ENCODE measurements at regions not wholly inside any gene's neighbourhood (a gene's known extent, or its start where the extent isn't known, plus 50 kb on each side); places are given as distances from the start of the nearest gene placed in this dataset.

DNA sequence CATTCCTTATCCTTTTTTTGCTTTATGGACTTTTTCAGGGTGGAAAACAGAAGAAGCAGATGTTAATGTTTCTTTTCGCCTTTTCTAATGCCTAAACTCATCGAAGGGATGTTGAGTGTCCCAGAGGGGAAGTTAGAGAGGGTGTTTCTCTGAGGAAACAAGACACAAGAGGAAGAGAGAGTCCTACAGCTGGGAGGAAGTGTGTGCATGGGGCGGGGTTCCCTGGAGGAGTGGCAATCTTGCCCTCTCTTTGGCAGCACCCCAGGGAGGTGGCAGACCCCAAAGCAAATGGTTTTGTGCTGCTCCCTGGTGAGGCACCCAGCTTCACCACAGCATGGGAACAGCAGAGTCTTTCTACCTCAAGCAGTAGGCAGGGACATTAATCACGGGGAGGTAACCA is 377.6 kb downstream of the RND3 start:
- Histone ChIP-seq H3K4me3 (ENCODE audit: low read depth, low read length) (no peak overlapping the region), H3K27me3 (ENCODE audit: control insufficient read depth, insufficient read depth, low read length) (no peaks in the 10 kb centered on the region), H3K36me3 (ENCODE audit: control insufficient read depth, insufficient read depth, low read length) (no peaks in the 10 kb centered on the region)
- DNase-seq (ENCODE audit: low read depth) (no peak), FAIRE-seq (no peak)
- TF ChIP-seq, protein P1, sequence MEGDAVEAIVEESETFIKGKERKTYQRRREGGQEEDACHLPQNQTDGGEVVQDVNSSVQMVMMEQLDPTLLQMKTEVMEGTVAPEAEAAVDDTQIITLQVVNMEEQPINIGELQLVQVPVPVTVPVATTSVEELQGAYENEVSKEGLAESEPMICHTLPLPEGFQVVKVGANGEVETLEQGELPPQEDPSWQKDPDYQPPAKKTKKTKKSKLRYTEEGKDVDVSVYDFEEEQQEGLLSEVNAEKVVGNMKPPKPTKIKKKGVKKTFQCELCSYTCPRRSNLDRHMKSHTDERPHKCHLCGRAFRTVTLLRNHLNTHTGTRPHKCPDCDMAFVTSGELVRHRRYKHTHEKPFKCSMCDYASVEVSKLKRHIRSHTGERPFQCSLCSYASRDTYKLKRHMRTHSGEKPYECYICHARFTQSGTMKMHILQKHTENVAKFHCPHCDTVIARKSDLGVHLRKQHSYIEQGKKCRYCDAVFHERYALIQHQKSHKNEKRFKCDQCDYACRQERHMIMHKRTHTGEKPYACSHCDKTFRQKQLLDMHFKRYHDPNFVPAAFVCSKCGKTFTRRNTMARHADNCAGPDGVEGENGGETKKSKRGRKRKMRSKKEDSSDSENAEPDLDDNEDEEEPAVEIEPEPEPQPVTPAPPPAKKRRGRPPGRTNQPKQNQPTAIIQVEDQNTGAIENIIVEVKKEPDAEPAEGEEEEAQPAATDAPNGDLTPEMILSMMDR (IDR thresholded peaks at IDR 0.05; ENCODE audit: insufficient read depth, low read length, severe bottlenecking): no peak

GRCh38 chr2:150109028-150109427 is 378.4 kb downstream of the RND3 start:
- FAIRE-seq: no peak
- no peak for DNase-seq (ENCODE audit: low read depth)
- no peaks in the 10 kb centered on the region for H3K36me3 ChIP-seq (ENCODE audit: control insufficient read depth, insufficient read depth, low read length)
- H3K4me3 ChIP-seq (ENCODE audit: low read depth, low read length): no peak overlapping the region
- H3K27me3 ChIP-seq (ENCODE audit: control insufficient read depth, insufficient read depth, low read length): no peaks in the 10 kb centered on the region
- TF ChIP-seq, protein P1 (IDR thresholded peaks at IDR 0.05; ENCODE audit: insufficient read depth, low read length, severe bottlenecking): no peak

DNA sequence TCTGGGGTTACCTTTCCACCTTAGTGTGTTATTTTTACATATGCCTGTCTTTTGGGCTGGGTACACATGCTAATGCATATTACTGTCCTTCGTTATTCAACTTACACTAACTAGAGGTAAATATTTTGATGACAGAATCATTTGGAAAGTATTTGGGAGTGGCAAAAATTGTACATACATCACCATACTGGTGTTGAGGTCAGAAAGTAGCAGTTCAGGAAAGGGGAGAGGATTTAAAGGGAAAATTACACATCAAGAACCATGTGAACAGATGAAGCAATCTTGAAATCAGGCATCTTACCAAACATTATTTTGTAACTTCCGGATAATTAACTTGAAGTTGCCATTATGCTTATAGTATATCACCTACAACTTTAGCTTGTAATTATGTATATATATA is 379.7 kb downstream of the RND3 start:
- FAIRE-seq (peak; percentile 13), DNase-seq (ENCODE audit: low read depth) (peak; percentile 97)
- H3K27me3 ChIP-seq (ENCODE audit: control insufficient read depth, insufficient read depth, low read length): no peaks in the 10 kb centered on the region
- no peaks in the 10 kb centered on the region for H3K36me3 ChIP-seq (ENCODE audit: control insufficient read depth, insufficient read depth, low read length)
- no peak overlapping the region for H3K4me3 ChIP-seq (ENCODE audit: low read depth, low read length)
- TF ChIP-seq, protein P1 (IDR thresholded peaks at IDR 0.05; ENCODE audit: insufficient read depth, low read length, severe bottlenecking): no peak

DNA sequence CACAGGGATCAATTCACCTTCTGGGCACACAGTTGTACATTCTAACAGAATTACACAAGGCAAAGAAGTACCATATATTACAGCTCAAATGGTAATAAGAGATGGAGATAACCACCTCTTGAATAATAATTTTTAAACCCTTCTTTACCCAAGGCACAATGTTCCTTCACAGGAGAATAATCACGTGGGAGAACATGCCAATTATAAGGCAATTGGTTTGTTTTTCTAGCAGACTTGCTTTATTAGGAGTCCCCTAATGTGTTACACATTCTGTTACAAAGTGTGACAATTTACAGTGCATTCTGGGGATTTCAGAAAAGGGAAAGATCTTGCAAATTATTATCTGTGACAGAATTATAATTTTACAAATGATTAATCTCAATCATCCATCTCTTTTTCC is 380.3 kb downstream of the RND3 start:
- FAIRE-seq (no peak), DNase-seq (ENCODE audit: low read depth) (no peak)
- TF ChIP-seq, protein P1 (IDR thresholded peaks at IDR 0.05; ENCODE audit: insufficient read depth, low read length, severe bottlenecking): no peak
- Histone ChIP-seq H3K36me3 (ENCODE audit: control insufficient read depth, insufficient read depth, low read length) (no peaks in the 10 kb centered on the region), H3K4me3 (ENCODE audit: low read depth, low read length) (no peak overlapping the region), H3K27me3 (ENCODE audit: control insufficient read depth, insufficient read depth, low read length) (no peaks in the 10 kb centered on the region)

- Histone ChIP-seq H3K27me3 (ENCODE audit: control insufficient read depth, insufficient read depth, low read length) (no peaks in the 10 kb centered on the region), H3K36me3 (ENCODE audit: control insufficient read depth, insufficient read depth, low read length) (no peaks in the 10 kb centered on the region), H3K4me3 (ENCODE audit: low read depth, low read length) (no peak overlapping the region)
- TF ChIP-seq, protein P1 (IDR thresholded peaks at IDR 0.05; ENCODE audit: insufficient read depth, low read length, severe bottlenecking): no peak
- FAIRE-seq (no peak), DNase-seq (ENCODE audit: low read depth) (no peak)
Observed at GRCh38 chr2:150101947-150102346, 385.5 kb downstream of the RND3 start.

DNA sequence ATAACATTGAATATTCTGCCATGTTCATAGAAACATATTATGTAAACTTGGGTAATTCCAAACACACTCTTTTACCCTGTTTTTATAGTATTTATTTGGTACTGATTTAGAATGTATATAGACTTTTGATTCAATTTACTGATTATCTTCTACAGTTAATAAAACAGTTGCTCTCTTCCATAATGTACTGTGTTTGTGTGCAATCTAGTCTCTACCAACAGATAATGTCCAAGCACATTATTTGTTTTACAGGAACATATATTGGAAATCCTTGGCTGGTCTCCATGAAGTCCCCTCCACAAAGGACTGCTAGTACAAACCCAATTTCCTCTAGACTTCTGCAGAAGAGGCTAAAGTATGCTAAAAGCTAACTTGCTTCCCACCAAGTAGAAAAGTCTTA is 386.6 kb downstream of the RND3 start:
- no peak for FAIRE-seq
- no peaks in the 10 kb centered on the region for H3K36me3 ChIP-seq (ENCODE audit: control insufficient read depth, insufficient read depth, low read length)
- no peaks in the 10 kb centered on the region for H3K27me3 ChIP-seq (ENCODE audit: control insufficient read depth, insufficient read depth, low read length)
- TF ChIP-seq, protein P1 (IDR thresholded peaks at IDR 0.05; ENCODE audit: insufficient read depth, low read length, severe bottlenecking): no peak
- no peak overlapping the region for H3K4me3 ChIP-seq (ENCODE audit: low read depth, low read length)
- DNase-seq (ENCODE audit: low read depth): no peak

Measured in bronchial epithelial cell (primary cell).